ENCODE measurements at regions not wholly inside any gene's neighbourhood (a gene's known extent, or its start where the extent isn't known, plus 50 kb on each side); places are given as distances from the start of the nearest gene placed in this dataset.

GRCh38 chr12:16492820-16493797, 112.9 kb downstream of the LMO3 start (continued):
- TF ChIP-seq ZNF462 (CRISPR knock-in tag; IDR thresholded peaks at IDR 0.05) (no peak), ETS1 (IDR thresholded peaks at IDR 0.05) (no peak)

- H3K4me1 Mint-ChIP-seq = peaks cover 9% of the 10 kb centered on the region; the same call in 2 of the 3 replicates
- Histone ChIP-seq H3K4me1 (ENCODE audit: insufficient read depth) (no peaks in the 10 kb centered on the region), H3K4me2 (no peak overlapping the region), H3F3A (replicated peaks; ENCODE audit: low read depth) (no peaks in the 10 kb centered on the region), H2AFZ (no peak overlapping the region), H3K27me3 (ENCODE audit: insufficient read depth) (no peaks in the 10 kb centered on the region), H3K4me3 (no peak overlapping the region), H3K36me3 (ENCODE audit: insufficient read depth) (no peaks in the 10 kb centered on the region), H4K20me1 (replicated peaks; ENCODE audit: insufficient read depth) (no peaks in the 10 kb centered on the region), H3K9me2 (ENCODE audit: insufficient read depth) (no peaks in the 10 kb centered on the region), H3K27ac (ENCODE audit: low read depth) (no peak overlapping the region), H3K79me2 (replicated peaks; ENCODE audit: insufficient read depth) (no peaks in the 10 kb centered on the region)
- DNase-seq (ENCODE audit: low spot score) = no peak
- ATAC-seq = no peak
- H3K9me3 Mint-ChIP-seq = no peaks in the 10 kb centered on the region
- no peak overlapping the region for H3K4me3 Mint-ChIP-seq
- H3K27ac Mint-ChIP-seq = no peak overlapping the region
- no peak for TF ChIP-seq ZNF114 (CRISPR knock-in tag; IDR thresholded peaks at IDR 0.05)
- TF ChIP-seq ZNF331 (CRISPR knock-in tag; IDR thresholded peaks at IDR 0.05; ENCODE audit: low read depth) = no peak
- TF ChIP-seq NANOG (IDR thresholded peaks at IDR 0.05; ENCODE audit: borderline replicate concordance) = no peak
- TF ChIP-seq EZH2phosphoT487 (IDR thresholded peaks at IDR 0.05; ENCODE audit: unreplicated experiment) = no peak
- no peak for TF ChIP-seq CTCF (conservative IDR thresholded peaks at IDR 0.05; ENCODE audit: low read depth in 2 of 2)
- no peak for TF ChIP-seq CREB1 (CRISPR knock-in tag; IDR thresholded peaks at IDR 0.05; ENCODE audit: low read depth)
- TF ChIP-seq REST (IDR thresholded peaks at IDR 0.05; ENCODE audit: unreplicated experiment) = no peak
- TF ChIP-seq ETS1 (IDR thresholded peaks at IDR 0.05) = no peak
- H3K36me3 Mint-ChIP-seq (ENCODE audit: low read depth) = no peaks in the 10 kb centered on the region
- no peaks in the 10 kb centered on the region for H3K27me3 Mint-ChIP-seq (ENCODE audit: insufficient read depth, low read depth, poor library complexity)
Measured at GRCh38 chr12:16495196-16495595, 110.8 kb downstream of the LMO3 start.
